ENCODE measurements at regions not wholly inside any gene's neighbourhood (a gene's known extent, or its start where the extent isn't known, plus 50 kb on each side); places are given as distances from the start of the nearest gene placed in this dataset.

- Histone ChIP-seq H3K4me1 (ENCODE audit: insufficient read depth, low read length, severe bottlenecking) (no peaks in the 10 kb centered on the region), H4K20me1 (ENCODE audit: insufficient read depth, low read length) (no peaks in the 10 kb centered on the region), H3K79me2 (ENCODE audit: insufficient read depth, low read length) (no peaks in the 10 kb centered on the region), H3K27me3 (ENCODE audit: insufficient read depth, low read length) (no peaks in the 10 kb centered on the region), H3K9me2 (ENCODE audit: low read depth, low read length) (no peaks in the 10 kb centered on the region), H3K36me3 (ENCODE audit: insufficient read depth, low read length) (no peaks in the 10 kb centered on the region), H2AFZ (ENCODE audit: low read length) (no peak overlapping the region), H3K9me3 (ENCODE audit: low read length) (no peaks in the 10 kb centered on the region), H3F3A (ENCODE audit: insufficient read depth, low read length) (no peaks in the 10 kb centered on the region), H3K4me2 (ENCODE audit: low read length) (no peak overlapping the region), H3K4me3 (ENCODE audit: low read depth, low read length, poor library complexity, severe bottlenecking) (no peak overlapping the region), H3K9ac (ENCODE audit: low read length) (no peak overlapping the region), H3K27ac (ENCODE audit: low read depth, low read length, poor library complexity, severe bottlenecking) (no peak overlapping the region)
- TF ChIP-seq EZH2 (IDR thresholded peaks at IDR 0.05; ENCODE audit: borderline replicate concordance, low read length) (no peak), CTCF (IDR thresholded peaks at IDR 0.05; ENCODE audit: low read length) (no peak)
These were observed 59.4 kb downstream of the EBLN1 start for GRCh38 chr10:22158426-22158825.

- no peak overlapping the region for H3K27ac ChIP-seq (ENCODE audit: low read depth, low read length, poor library complexity, severe bottlenecking)
- H2AFZ ChIP-seq (ENCODE audit: low read length): no peak overlapping the region
- no peaks in the 10 kb centered on the region for H3K9me3 ChIP-seq (ENCODE audit: low read length)
- no peak overlapping the region for H3K4me2 ChIP-seq (ENCODE audit: low read length)
- H3K4me3 ChIP-seq (ENCODE audit: low read depth, low read length, poor library complexity, severe bottlenecking): no peak overlapping the region
- H3F3A ChIP-seq (ENCODE audit: insufficient read depth, low read length): no peaks in the 10 kb centered on the region
- no peaks in the 10 kb centered on the region for H3K27me3 ChIP-seq (ENCODE audit: insufficient read depth, low read length)
- no peaks in the 10 kb centered on the region for H4K20me1 ChIP-seq (ENCODE audit: insufficient read depth, low read length)
- H3K9ac ChIP-seq (ENCODE audit: low read length): no peak overlapping the region
- H3K9me2 ChIP-seq (ENCODE audit: low read depth, low read length): no peaks in the 10 kb centered on the region
- H3K4me1 ChIP-seq (ENCODE audit: insufficient read depth, low read length, severe bottlenecking): no peaks in the 10 kb centered on the region
- no peaks in the 10 kb centered on the region for H3K79me2 ChIP-seq (ENCODE audit: insufficient read depth, low read length)
- no peaks in the 10 kb centered on the region for H3K36me3 ChIP-seq (ENCODE audit: insufficient read depth, low read length)
- no peak for TF ChIP-seq CTCF (IDR thresholded peaks at IDR 0.05; ENCODE audit: low read length)
- no peak for TF ChIP-seq EZH2 (IDR thresholded peaks at IDR 0.05; ENCODE audit: borderline replicate concordance, low read length)
These were observed 61.1 kb downstream of the EBLN1 start for GRCh38 chr10:22156750-22157149.

GRCh38 chr10:22152403-22152802, 65.4 kb downstream of the EBLN1 start:
- Histone ChIP-seq H3K9ac (ENCODE audit: low read length) (no peak overlapping the region), H3K27me3 (ENCODE audit: insufficient read depth, low read length) (no peaks in the 10 kb centered on the region), H3K4me3 (ENCODE audit: low read depth, low read length, poor library complexity, severe bottlenecking) (no peak overlapping the region), H3K9me3 (ENCODE audit: low read length) (no peaks in the 10 kb centered on the region), H3K36me3 (ENCODE audit: insufficient read depth, low read length) (no peaks in the 10 kb centered on the region), H2AFZ (ENCODE audit: low read length) (no peak overlapping the region), H3K9me2 (ENCODE audit: low read depth, low read length) (no peaks in the 10 kb centered on the region), H3K79me2 (ENCODE audit: insufficient read depth, low read length) (no peaks in the 10 kb centered on the region), H3K27ac (ENCODE audit: low read depth, low read length, poor library complexity, severe bottlenecking) (no peak overlapping the region), H3K4me2 (ENCODE audit: low read length) (no peak overlapping the region), H3K4me1 (ENCODE audit: insufficient read depth, low read length, severe bottlenecking) (no peaks in the 10 kb centered on the region), H4K20me1 (ENCODE audit: insufficient read depth, low read length) (no peaks in the 10 kb centered on the region), H3F3A (ENCODE audit: insufficient read depth, low read length) (no peaks in the 10 kb centered on the region)
- TF ChIP-seq EZH2 (IDR thresholded peaks at IDR 0.05; ENCODE audit: borderline replicate concordance, low read length) (no peak), CTCF (IDR thresholded peaks at IDR 0.05; ENCODE audit: low read length) (no peak)

All from OCI-LY1 (cell line).